Endothelial cell of umbilical vein (primary cell): ENCODE measurements at regions not wholly inside any gene's neighbourhood (a gene's known extent, or its start where the extent isn't known, plus 50 kb on each side); places are given as distances from the start of the nearest gene placed in this dataset.

Source experiments
- EZH2 ChIP-seq: IDR thresholded peaks from 2 replicates; pipeline ENCODE4 v1.6.1; 2012; ENCODE audit warnings: borderline replicate concordance, low read depth, mild to moderate bottlenecking, moderate library complexity, low read length, inconsistent platforms; ENCODE audit not compliant: severe bottlenecking
- POLR2A ChIP-seq: IDR thresholded peaks from 2 replicates; pipeline ENCODE4 v1.6.1; 2012; ENCODE audit warnings: low read depth, mild to moderate bottlenecking, control low read depth, low read length
- TF ChIP-seq, protein P1 (sequence below), 2 donors: IDR thresholded peaks; 1 replicate in 1 of 2; 2 replicates in 1 of 2; pipeline ENCODE4 v1.5.1; 2011; ENCODE audit warnings: low read length in 2 of 2, mild to moderate bottlenecking in 2 of 2, moderate library complexity in 2 of 2, control low read depth in 1 of 2, inconsistent platforms in 1 of 2, low read depth in 1 of 2; ENCODE audit not compliant: insufficient read depth in 1 of 2; ENCODE audit errors: extremely low read depth in 1 of 2

DNA sequence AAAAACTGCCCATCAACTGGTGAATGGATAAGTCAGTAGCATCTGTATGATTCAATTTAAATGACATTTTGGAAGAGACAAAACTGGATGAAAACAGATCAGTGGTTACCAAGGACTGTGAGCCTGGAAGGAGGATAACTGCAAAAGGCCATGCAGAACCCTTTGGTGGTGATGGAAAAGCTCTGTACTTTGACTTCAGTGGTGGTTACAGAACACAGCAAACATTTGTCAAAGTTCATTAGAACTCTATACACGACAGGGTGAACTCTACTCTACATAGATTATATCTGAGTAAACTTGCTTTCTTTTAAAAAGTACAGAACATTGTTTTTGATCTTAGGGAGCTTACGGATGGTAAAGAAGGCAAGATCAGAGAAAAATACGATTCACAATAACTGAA, 111.9 kb upstream of the HTR1E start:
- TF ChIP-seq, protein P1, sequence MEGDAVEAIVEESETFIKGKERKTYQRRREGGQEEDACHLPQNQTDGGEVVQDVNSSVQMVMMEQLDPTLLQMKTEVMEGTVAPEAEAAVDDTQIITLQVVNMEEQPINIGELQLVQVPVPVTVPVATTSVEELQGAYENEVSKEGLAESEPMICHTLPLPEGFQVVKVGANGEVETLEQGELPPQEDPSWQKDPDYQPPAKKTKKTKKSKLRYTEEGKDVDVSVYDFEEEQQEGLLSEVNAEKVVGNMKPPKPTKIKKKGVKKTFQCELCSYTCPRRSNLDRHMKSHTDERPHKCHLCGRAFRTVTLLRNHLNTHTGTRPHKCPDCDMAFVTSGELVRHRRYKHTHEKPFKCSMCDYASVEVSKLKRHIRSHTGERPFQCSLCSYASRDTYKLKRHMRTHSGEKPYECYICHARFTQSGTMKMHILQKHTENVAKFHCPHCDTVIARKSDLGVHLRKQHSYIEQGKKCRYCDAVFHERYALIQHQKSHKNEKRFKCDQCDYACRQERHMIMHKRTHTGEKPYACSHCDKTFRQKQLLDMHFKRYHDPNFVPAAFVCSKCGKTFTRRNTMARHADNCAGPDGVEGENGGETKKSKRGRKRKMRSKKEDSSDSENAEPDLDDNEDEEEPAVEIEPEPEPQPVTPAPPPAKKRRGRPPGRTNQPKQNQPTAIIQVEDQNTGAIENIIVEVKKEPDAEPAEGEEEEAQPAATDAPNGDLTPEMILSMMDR (IDR thresholded peaks at IDR 0.05; ENCODE audit: extremely low read depth in 1 of 2, insufficient read depth in 1 of 2, low read depth in 1 of 2, low read length in 2 of 2) = no peak
- TF ChIP-seq POLR2A (no peak), EZH2 (no peak)
